Muscle of leg (tissue), 3 donors: ENCODE measurements at regions not wholly inside any gene's neighbourhood (a gene's known extent, or its start where the extent isn't known, plus 50 kb on each side); places are given as distances from the start of the nearest gene placed in this dataset.
"Not testable (repeated sequence)": the region's sequence is repeated elsewhere in the genome, so short reads cannot be mapped to it uniquely, and the experiment has no call there.

ENCODE experiments used
- DNase-seq: peaks from one replicate; pipeline ENCODE4 v3.0.0; 2013
- H3K27ac ChIP-seq: one replicate; pipeline ENCODE4 v1.5.1; 2013; ENCODE audit warnings: mild to moderate bottlenecking, low read length, control low read depth
- H3K27me3 ChIP-seq: one replicate; pipeline ENCODE4 v1.6.1; 2013; ENCODE audit warnings: low read length; ENCODE audit not compliant: control insufficient read depth, insufficient read depth
- H3K36me3 ChIP-seq: one replicate; pipeline ENCODE4 v1.6.1; 2013; ENCODE audit warnings: low read length; ENCODE audit not compliant: control insufficient read depth, insufficient read depth
- H3K4me1 ChIP-seq: one replicate; pipeline ENCODE4 v1.6.1; 2013; ENCODE audit warnings: low read length; ENCODE audit not compliant: control insufficient read depth, insufficient read depth
- H3K4me3 ChIP-seq: one replicate; pipeline ENCODE4 v1.5.1; 2013; ENCODE audit warnings: low read length, control low read depth
- H3K9me3 ChIP-seq: replicated peaks from 2 replicates; pipeline ENCODE4 v1.6.1; 2013; ENCODE audit warnings: low read depth, low read length; ENCODE audit not compliant: control insufficient read depth
- WGBS: methylation state at CpG from one replicate; pipeline ENCODE4 v1.1.5; 2013; ENCODE audit warnings: missing lambda C conversion rate; ENCODE audit not compliant: insufficient coverage; 5-methylcytosine and 5-hydroxymethylcytosine counted together

- H3K36me3 ChIP-seq, H3K4me1 ChIP-seq, DNase-seq, H3K4me3 ChIP-seq, H3K27ac ChIP-seq, H3K9me3 ChIP-seq, H3K27me3 ChIP-seq: not testable (repeated sequence)
- WGBS = no CpG with 5 or more reads among the region's 10 CpGs
These were observed 106.8 kb upstream of the ZNF195 start for GRCh38 chr11:3485737-3486136.

- H3K4me3 ChIP-seq, DNase-seq, H3K36me3 ChIP-seq, H3K27ac ChIP-seq, H3K27me3 ChIP-seq, H3K4me1 ChIP-seq, H3K9me3 ChIP-seq: not testable (repeated sequence)
- 83% methylated on average over 5 of the region's 20 CpGs for WGBS
These were observed 98.3 kb upstream of the ZNF195 start for GRCh38 chr11:3476937-3477885.

GRCh38 chr11:3476084-3476936 is 97.4 kb upstream of the ZNF195 start:
- H3K27me3 ChIP-seq, H3K9me3 ChIP-seq, H3K27ac ChIP-seq, H3K36me3 ChIP-seq, H3K4me3 ChIP-seq, DNase-seq, H3K4me1 ChIP-seq: not testable (repeated sequence)
- 75% methylated on average over 10 of the region's 27 CpGs for WGBS

DNA sequence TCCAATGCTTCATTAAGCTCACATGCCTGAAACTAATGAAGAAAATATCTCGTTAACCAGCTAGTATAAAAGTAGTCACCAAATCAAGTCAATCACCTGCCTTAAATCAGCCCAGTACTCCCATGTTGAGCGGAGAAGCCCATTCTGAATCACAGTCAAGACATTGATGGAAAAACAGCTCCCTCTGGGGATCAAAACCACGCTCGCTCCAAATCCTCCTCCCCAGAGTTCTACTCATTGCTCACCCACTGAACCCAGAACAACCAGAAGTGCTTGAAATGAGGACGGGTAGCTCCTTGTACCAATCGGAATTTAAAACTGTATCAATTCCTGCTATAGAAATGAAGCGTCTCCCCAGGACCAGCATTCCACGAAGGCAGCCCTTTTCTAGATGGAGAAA is 90.0 kb upstream of the ZNF195 start:
- DNase-seq, H3K27ac ChIP-seq, H3K4me3 ChIP-seq, H3K9me3 ChIP-seq, H3K36me3 ChIP-seq, H3K4me1 ChIP-seq, H3K27me3 ChIP-seq: not testable (repeated sequence)
- WGBS = no CpG with 5 or more reads among the region's 8 CpGs

DNA sequence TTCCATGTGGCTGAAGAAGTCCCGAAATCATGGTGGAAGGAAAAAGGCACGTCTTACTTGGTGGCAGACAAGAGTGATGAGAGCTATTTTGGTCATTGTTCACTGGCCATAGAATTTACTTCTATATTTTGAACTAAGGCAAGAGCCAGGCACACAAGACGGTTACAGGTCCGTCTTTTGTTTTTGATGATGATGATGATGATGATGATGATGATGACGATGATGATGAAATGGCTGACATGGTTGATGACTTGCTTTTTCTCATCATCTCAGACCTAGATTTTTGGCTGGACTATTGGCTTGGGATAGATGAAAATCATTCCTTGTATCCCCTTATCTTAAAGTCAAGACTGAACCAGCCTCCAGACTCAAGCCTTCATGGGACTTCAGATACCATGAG is 88.7 kb upstream of the ZNF195 start:
- WGBS = 88% methylated on average over 2 of the region's 5 CpGs
- not testable (repeated sequence) for H3K27me3 ChIP-seq, H3K4me1 ChIP-seq, H3K27ac ChIP-seq, DNase-seq, H3K36me3 ChIP-seq, H3K9me3 ChIP-seq, H3K4me3 ChIP-seq

- not testable (repeated sequence) for H3K27ac ChIP-seq, H3K4me3 ChIP-seq, DNase-seq, H3K4me1 ChIP-seq, H3K36me3 ChIP-seq, H3K9me3 ChIP-seq
- 80% methylated on average over 4 of the region's 10 CpGs for WGBS
- H3K27me3 ChIP-seq = peaks cover 12% of the 10 kb centered on the region
These were observed 76.7 kb upstream of the ZNF195 start for GRCh38 chr11:3455666-3456065.

DNA sequence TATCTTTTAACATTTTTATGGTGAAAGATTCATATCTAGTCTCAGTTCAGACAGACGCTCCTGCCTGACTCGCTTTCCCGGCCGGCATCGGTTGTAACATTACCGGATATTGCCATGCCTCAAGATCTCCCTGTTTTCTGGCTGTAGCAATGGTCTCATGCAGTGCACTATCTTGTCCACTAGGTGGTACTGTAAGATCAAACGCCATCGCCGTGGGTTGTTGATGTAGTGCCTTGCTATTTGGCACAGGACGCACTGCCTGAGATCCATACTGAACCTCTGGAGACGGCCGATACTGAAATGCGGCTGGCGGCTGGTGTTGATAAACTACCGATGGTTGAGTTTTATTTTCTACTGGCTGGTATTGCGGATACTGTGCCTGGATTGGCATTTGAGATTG is 75.9 kb upstream of the ZNF195 start:
- WGBS = 2% methylated on average over 6 of the region's 16 CpGs
- not testable (repeated sequence) for H3K4me3 ChIP-seq, H3K9me3 ChIP-seq, H3K36me3 ChIP-seq, H3K4me1 ChIP-seq, H3K27ac ChIP-seq
- peaks cover 12% of the 10 kb centered on the region for H3K27me3 ChIP-seq
- peak; percentile 56 for DNase-seq

- not testable (repeated sequence) for H3K27ac ChIP-seq, H3K9me3 ChIP-seq, DNase-seq, H3K4me3 ChIP-seq, H3K36me3 ChIP-seq, H3K4me1 ChIP-seq
- WGBS = 39% methylated on average over 2 of the region's 9 CpGs
- peaks cover 12% of the 10 kb centered on the region for H3K27me3 ChIP-seq
These were observed 74.8 kb upstream of the ZNF195 start for GRCh38 chr11:3453596-3454256.

- H3K4me3 ChIP-seq, H3K9me3 ChIP-seq, DNase-seq, H3K36me3 ChIP-seq, H3K27ac ChIP-seq, H3K4me1 ChIP-seq: not testable (repeated sequence)
- peaks cover 11% of the 10 kb centered on the region for H3K27me3 ChIP-seq
- WGBS = no CpG with 5 or more reads among the region's 1 CpG
These were observed 71.9 kb upstream of the ZNF195 start for GRCh38 chr11:3450822-3451221.

- WGBS = no CpG with 5 or more reads among the region's 3 CpGs
- not testable (repeated sequence) for H3K27me3 ChIP-seq, H3K36me3 ChIP-seq, H3K9me3 ChIP-seq, H3K27ac ChIP-seq, H3K4me1 ChIP-seq, H3K4me3 ChIP-seq, DNase-seq
These were observed 66.6 kb upstream of the ZNF195 start for GRCh38 chr11:3445535-3445934.
